H1 (cell line): ENCODE measurements at regions not wholly inside any gene's neighbourhood (a gene's known extent, or its start where the extent isn't known, plus 50 kb on each side); places are given as distances from the start of the nearest gene placed in this dataset.

Experiments
- CTCF ChIA-PET: fragments of 300-600 bp; sonication (Branson Sonifier 250); formaldehyde crosslinking; loops from one replicate; lab custom pipeline; 2021; ENCODE audit not compliant: partially characterized antibody; lab: Charles Lee
- POLR2A ChIA-PET: fragments of 300-600 bp; sonication (Branson Sonifier 250); formaldehyde crosslinking; loops from one replicate; lab custom pipeline; 2021; ENCODE audit warnings: inconsistent platforms; ENCODE audit not compliant: partially characterized antibody; lab: Charles Lee
- DNase-seq, 2 experiments: peaks; one replicate each; pipeline versions ENCODE4 v3.0.0 to v3.0.0-alpha.2; 2010 to 2022; ENCODE audit warnings: low spot score in 2 of 2, low read depth in 1 of 2, mixed read lengths in 1 of 2
- FAIRE-seq: peaks from 2 replicates; lab custom pipeline; 2011; peaks lifted over from hg19 to GRCh38; lab: Jason Lieb, UNC
- H2AFZ ChIP-seq: 2 replicates; pipeline ENCODE4 v1.8.1; 2012; ENCODE audit warnings: low read length, inconsistent platforms
- H2AK5ac ChIP-seq: 2 replicates; pipeline ENCODE4 v1.6.1; 2013; ENCODE audit warnings: low read depth, low read length
- H2BK120ac ChIP-seq: replicated peaks from 2 replicates; pipeline ENCODE3; 2013; ENCODE audit warnings: low read depth, low read length, inconsistent platforms
- H2BK12ac ChIP-seq: 2 replicates; pipeline ENCODE4 v1.6.1; 2013; ENCODE audit warnings: low read depth, low read length
- H2BK15ac ChIP-seq: 2 replicates; pipeline ENCODE4 v1.6.1; 2013; ENCODE audit warnings: low read length
- H2BK20ac ChIP-seq: 2 replicates; pipeline ENCODE4 v1.6.1; 2013; ENCODE audit warnings: low read length
- H2BK5ac ChIP-seq: 2 replicates; pipeline ENCODE4 v1.6.1; 2013; ENCODE audit warnings: low read depth, low read length
- H3K14ac ChIP-seq: 2 replicates; pipeline ENCODE4 v1.6.1; 2013; ENCODE audit warnings: inconsistent platforms; ENCODE audit not compliant: insufficient read length
- H3K18ac ChIP-seq: 2 replicates; pipeline ENCODE4 v1.6.1; 2013; ENCODE audit warnings: low read length; ENCODE audit errors: extremely low read depth
- H3K23ac ChIP-seq: 2 replicates; pipeline ENCODE4 v1.6.1; 2013; ENCODE audit warnings: inconsistent platforms; ENCODE audit not compliant: insufficient read length
- H3K23me2 ChIP-seq: 2 replicates; pipeline ENCODE4 v1.6.1; 2013; ENCODE audit warnings: low read depth, low read length
- H3K27ac ChIP-seq: 2 replicates; pipeline ENCODE4 v1.6.1; 2011; ENCODE audit warnings: low read depth, low read length, inconsistent platforms
- H3K27me3 ChIP-seq, 4 experiments: replicated peaks in 1 of 4; 1 replicate in 1 of 4; 2 replicates in 3 of 4; pipeline versions ENCODE4 v1.6.1 to v1.8.1; 2011 to 2013; ENCODE audit warnings: low read length in 3 of 4, mild to moderate bottlenecking in 3 of 4, inconsistent platforms in 2 of 4, mixed read lengths in 2 of 4, moderate library complexity in 1 of 4; ENCODE audit not compliant: control insufficient read depth in 3 of 4, insufficient read depth in 3 of 4; ENCODE audit errors: extremely low read depth in 1 of 4
- H3K36me3 ChIP-seq, 4 experiments: 2 replicates each; pipeline versions ENCODE4 v1.6.1 to v1.8.1; 2011 to 2013; ENCODE audit warnings: mild to moderate bottlenecking in 4 of 4, low read length in 3 of 4, moderate library complexity in 2 of 4, control low read depth in 1 of 4, inconsistent platforms in 1 of 4; ENCODE audit not compliant: insufficient read depth in 4 of 4, control insufficient read depth in 2 of 4
- H3K4ac ChIP-seq: replicated peaks from 2 replicates; pipeline ENCODE3; 2013; ENCODE audit warnings: low read length, low read depth, mixed read lengths, inconsistent platforms; ENCODE audit not compliant: insufficient read length
- H3K4me1 ChIP-seq, 4 experiments: replicated peaks in 1 of 4; 1 replicate in 1 of 4; 2 replicates in 3 of 4; pipeline versions ENCODE4 v1.6.1 to v1.8.1; 2011 to 2013; ENCODE audit warnings: low read length in 3 of 4, inconsistent platforms in 2 of 4, mixed read lengths in 1 of 4; ENCODE audit not compliant: insufficient read depth in 4 of 4, control insufficient read depth in 3 of 4
- H3K4me2 ChIP-seq, 2 experiments: 2 replicates each; pipeline versions ENCODE4 v1.6.1 to v1.8.1; 2011 to 2013; ENCODE audit warnings: low read depth in 2 of 2, low read length in 2 of 2, control low read depth in 1 of 2, inconsistent platforms in 1 of 2, mild to moderate bottlenecking in 1 of 2; ENCODE audit not compliant: insufficient read depth in 1 of 2
- H3K4me3 ChIP-seq, 4 experiments: fragments of 200-600, 300-600 bp in 1 of 4; sonication (generic), shearing (Covaris generic), sonication (Bioruptor Twin) in 1 of 4; 2 replicates each; pipeline versions ENCODE4 v1.5.1 to v1.8.1; 2011 to 2016; ENCODE audit warnings: low read length in 4 of 4, low read depth in 3 of 4, control low read depth in 2 of 4, inconsistent platforms in 2 of 4, mild to moderate bottlenecking in 2 of 4, mixed read lengths in 1 of 4, moderate library complexity in 1 of 4; ENCODE audit not compliant: insufficient read depth in 2 of 4; ENCODE audit errors: extremely low read depth in 1 of 4
- H3K56ac ChIP-seq: replicated peaks from 2 replicates; pipeline ENCODE3; 2013; ENCODE audit warnings: low read depth, mild to moderate bottlenecking, mixed read lengths, low read length, inconsistent platforms; ENCODE audit not compliant: insufficient read length
- H3K79me1 ChIP-seq: 2 replicates; pipeline ENCODE4 v1.6.1; 2013; ENCODE audit warnings: low read depth, low read length, control low read depth
- H3K79me2 ChIP-seq, 2 experiments: 2 replicates each; pipeline versions ENCODE4 v1.6.1 to v1.8.1; 2012 to 2013; ENCODE audit warnings: low read length in 2 of 2, mild to moderate bottlenecking in 2 of 2, inconsistent platforms in 1 of 2; ENCODE audit not compliant: insufficient read depth in 2 of 2, control insufficient read depth in 1 of 2
- H3K9ac ChIP-seq, 4 experiments: replicated peaks in 1 of 4; 1 replicate in 1 of 4; 2 replicates in 3 of 4; pipeline versions ENCODE4 v1.6.1 to v1.8.1; 2011 to 2013; ENCODE audit warnings: low read depth in 3 of 4, low read length in 3 of 4, control low read depth in 2 of 4, mild to moderate bottlenecking in 2 of 4, moderate library complexity in 2 of 4, inconsistent platforms in 1 of 4; ENCODE audit errors: extremely low read depth in 1 of 4
- H3K9me3 ChIP-seq, 2 experiments: 2 replicates each; pipeline versions ENCODE4 v1.6.1 to v1.8.1; 2012 to 2013; ENCODE audit warnings: mild to moderate bottlenecking in 2 of 2, moderate library complexity in 2 of 2, control low read depth in 1 of 2, inconsistent platforms in 1 of 2, low read depth in 1 of 2, low read length in 1 of 2, mixed read lengths in 1 of 2; ENCODE audit not compliant: insufficient read depth in 2 of 2
- H4K20me1 ChIP-seq, 2 experiments: replicated peaks in 1 of 2; 2 replicates each; pipeline versions ENCODE3 to v1.8.1; 2011 to 2013; ENCODE audit warnings: inconsistent platforms in 2 of 2, low read length in 2 of 2, mild to moderate bottlenecking in 1 of 2; ENCODE audit not compliant: insufficient read depth in 2 of 2, control insufficient read depth in 1 of 2
- H4K5ac ChIP-seq: 2 replicates; pipeline ENCODE4 v1.6.1; 2013; ENCODE audit warnings: low read length, low read depth, mixed read lengths, inconsistent platforms; ENCODE audit not compliant: insufficient read length
- H4K8ac ChIP-seq: 2 replicates; pipeline ENCODE4 v1.8.0; 2013; ENCODE audit warnings: mild to moderate bottlenecking, moderate library complexity, low read length, inconsistent platforms; ENCODE audit not compliant: insufficient read depth; ENCODE audit errors: extremely low read depth
- H4K91ac ChIP-seq: replicated peaks from 2 replicates; pipeline ENCODE3; 2013; ENCODE audit warnings: low read length, mixed read lengths, inconsistent platforms; ENCODE audit not compliant: insufficient read length
- CBX5 ChIP-seq: fragments of 300-800, 300-1000 bp; sonication (generic); IDR thresholded peaks from 2 replicates; pipeline ENCODE4 v1.7.1; 2016; ENCODE audit warnings: antibody characterized with exemption, low read length, low read depth
- CBX8 ChIP-seq: fragments of 300-800, 300-1000 bp; sonication (generic); IDR thresholded peaks from 2 replicates; pipeline ENCODE4 v1.7.1; 2016; ENCODE audit warnings: low read depth, low read length, borderline replicate concordance
- EGR1 ChIP-seq: IDR thresholded peaks from 2 replicates; pipeline ENCODE4 v1.6.1; 2011; ENCODE audit warnings: low read depth, low read length, borderline replicate concordance
- HDAC2 ChIP-seq, 2 experiments: fragments of 300-600 bp in 1 of 2; sonication (generic) in 1 of 2; IDR thresholded peaks; 2 replicates each; pipeline ENCODE4 v1.6.1; 2011 to 2012; ENCODE audit warnings: low read depth in 2 of 2, low read length in 2 of 2, mild to moderate bottlenecking in 2 of 2, moderate library complexity in 2 of 2, borderline replicate concordance in 1 of 2, inconsistent platforms in 1 of 2
- KDM4A ChIP-seq: IDR thresholded peaks from one replicate; pipeline ENCODE4 v1.7.1; 2012; ENCODE audit warnings: low read depth, mild to moderate bottlenecking, moderate library complexity, low read length, inconsistent platforms; ENCODE audit not compliant: severe bottlenecking
- KDM5A ChIP-seq: fragments of 200-600 bp; IDR thresholded peaks from 2 replicates; pipeline ENCODE4 v1.7.1; 2012; ENCODE audit warnings: mild to moderate bottlenecking, low read length, inconsistent platforms, mixed read lengths
- MAX ChIP-seq: IDR thresholded peaks from 2 replicates; pipeline ENCODE4 v1.6.1; 2012; ENCODE audit warnings: inconsistent platforms
- PHF8 ChIP-seq: fragments of 200-600 bp; sonication (generic); conservative IDR thresholded peaks from 2 replicates; pipeline ENCODE4 v1.7.1; 2012; ENCODE audit warnings: low read depth, mild to moderate bottlenecking, inconsistent platforms, low read length, moderate library complexity
- RFX5 ChIP-seq: IDR thresholded peaks from 2 replicates; pipeline ENCODE4 v1.6.1; 2011; ENCODE audit warnings: low read depth, low read length, improper control_type of control experiment, borderline replicate concordance
- WGBS, 2 experiments: shearing (Covaris generic) in 1 of 2; methylation state at CpG; one replicate each; pipeline versions ENCODE4 v1.1.6 to v1.1.7; 2013 to 2015; ENCODE audit warnings: low lambda C conversion rate in 2 of 2, mixed read lengths in 2 of 2, inconsistent platforms in 1 of 2, low coverage in 1 of 2, missing lambda C conversion rate in 1 of 2; ENCODE audit not compliant: insufficient replicate concordance in 2 of 2, insufficient coverage in 1 of 2, insufficient read length in 1 of 2; ENCODE audit errors: extremely low coverage in 1 of 2, missing lambda C conversion rate in 1 of 2; 5-methylcytosine and 5-hydroxymethylcytosine counted together

GRCh38 chr20:51310216-51310615 is 232.3 kb downstream of the NFATC2 start:
- peaks cover 15 to 33% (median 22%) of the 10 kb centered on the region in 4 experiments for H3K4me1 ChIP-seq
- H3K4me3 ChIP-seq = no peak overlapping the region
- WGBS, 2 experiments = 95% methylated on average over 2 of the region's 2 CpGs; no CpG with 5 or more reads in 1 of the 2 experiments
- no peaks in the 10 kb centered on the region for H3K79me2 ChIP-seq
- ChIA-PET CTCF (interaction anchor here (1.0 to 8.2 kb wide), 11 partner anchors 7 to 327 kb away, joined by 3 to 245 read pairs (median 9); no protein-coding TSS in a partner anchor), POLR2A (no interaction called here)
- H3K56ac ChIP-seq = no peak overlapping the region
- no peak overlapping the region for H2BK12ac ChIP-seq
- H2AFZ ChIP-seq = no peak overlapping the region
- H2BK120ac ChIP-seq = no peak overlapping the region
- H2BK15ac ChIP-seq = no peak overlapping the region
- H3K23me2 ChIP-seq = 0 out of 2 replicates have a peak, but pooled peaks cover 2% of the 10 kb centered on the region
- no peak overlapping the region for H3K4me2 ChIP-seq
- H3K27me3 ChIP-seq = peaks cover 2 to 31% (median 24%) of the 10 kb centered on the region in 4 experiments
- no peak overlapping the region for H2AK5ac ChIP-seq
- H3K23ac ChIP-seq = no peak overlapping the region
- no peak overlapping the region for H4K8ac ChIP-seq
- peaks cover 7 to 9% of the 10 kb centered on the region in 2 experiments for H3K9me3 ChIP-seq
- H4K20me1 ChIP-seq = no peaks in the 10 kb centered on the region
- peaks cover 0 to 6% (median 0%) of the 10 kb centered on the region in 4 experiments; a peak in 1 of 8 replicates for H3K36me3 ChIP-seq
- H2BK5ac ChIP-seq = no peak overlapping the region
- TF ChIP-seq CBX5 = no peak
- no peak for TF ChIP-seq EGR1
- TF ChIP-seq MAX = no peak
- no peak for TF ChIP-seq CBX8
- TF ChIP-seq PHF8 = no peak
- TF ChIP-seq RFX5 = no peak
- TF ChIP-seq KDM4A = no peak
- no peak for TF ChIP-seq KDM5A
- TF ChIP-seq HDAC2 (IDR thresholded peaks at IDR 0.05; ENCODE audit: borderline replicate concordance in 1 of 2, low read depth in 2 of 2, low read length in 2 of 2) = no peak
- H3K14ac ChIP-seq = no peak overlapping the region
- FAIRE-seq (no peak), DNase-seq (no peak)
- H3K4ac ChIP-seq = no peak overlapping the region
- no peak overlapping the region for H2BK20ac ChIP-seq
- no peaks in the 10 kb centered on the region for H3K79me1 ChIP-seq
- H4K5ac ChIP-seq = no peak overlapping the region
- H3K27ac ChIP-seq = no peak overlapping the region
- no peak overlapping the region for H3K18ac ChIP-seq
- H4K91ac ChIP-seq = no peak overlapping the region
- no peak overlapping the region for H3K9ac ChIP-seq
